Gastroesophageal sphincter (tissue), 3 donors: ENCODE measurements at regions not wholly inside any gene's neighbourhood (a gene's known extent, or its start where the extent isn't known, plus 50 kb on each side); places are given as distances from the start of the nearest gene placed in this dataset.

Experiments used
- EP300 ChIP-seq: sonication (generic); formaldehyde crosslinking; IDR thresholded peaks from one replicate; pipeline ENCODE4 v1.6.1; 2017; ENCODE audit warnings: antibody characterized with exemption, mild to moderate bottlenecking
- POLR2AphosphoS5 ChIP-seq: sonication (generic); formaldehyde crosslinking; IDR thresholded peaks from one replicate; pipeline ENCODE4 v1.6.1; 2017; ENCODE audit warnings: antibody characterized with exemption
- TF ChIP-seq, protein P1 (sequence below), 4 experiments: fragments of 200-600 bp in 2 of 4; fragments of 450-650 bp in 2 of 4; sonication (generic) in 1 of 4; IDR thresholded peaks; one replicate each; pipeline ENCODE4 v1.5.1; 2017 to 2019; ENCODE audit warnings: antibody characterized with exemption in 4 of 4, mild to moderate bottlenecking in 2 of 4, moderate library complexity in 2 of 4

DNA sequence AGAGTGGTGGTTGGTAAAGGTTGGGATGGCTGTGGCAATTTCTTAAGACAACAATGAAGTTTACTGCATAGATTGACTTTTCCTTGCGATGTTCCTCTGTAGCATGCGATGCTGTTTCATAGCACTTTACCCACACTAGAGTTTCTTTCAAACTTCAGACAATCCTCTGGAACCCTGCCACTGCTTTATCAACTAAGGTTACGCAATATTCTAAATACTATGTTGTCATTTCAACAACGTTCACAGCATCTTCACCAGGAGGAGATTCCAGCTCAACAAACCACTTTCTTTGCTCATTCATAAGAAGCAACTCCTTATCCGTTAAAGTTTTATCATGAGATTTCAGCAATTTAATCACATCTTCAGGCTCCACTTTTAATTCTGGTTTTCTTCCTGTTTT lies 161.2 kb upstream of the NRSN1 start:
- TF ChIP-seq, protein P1, sequence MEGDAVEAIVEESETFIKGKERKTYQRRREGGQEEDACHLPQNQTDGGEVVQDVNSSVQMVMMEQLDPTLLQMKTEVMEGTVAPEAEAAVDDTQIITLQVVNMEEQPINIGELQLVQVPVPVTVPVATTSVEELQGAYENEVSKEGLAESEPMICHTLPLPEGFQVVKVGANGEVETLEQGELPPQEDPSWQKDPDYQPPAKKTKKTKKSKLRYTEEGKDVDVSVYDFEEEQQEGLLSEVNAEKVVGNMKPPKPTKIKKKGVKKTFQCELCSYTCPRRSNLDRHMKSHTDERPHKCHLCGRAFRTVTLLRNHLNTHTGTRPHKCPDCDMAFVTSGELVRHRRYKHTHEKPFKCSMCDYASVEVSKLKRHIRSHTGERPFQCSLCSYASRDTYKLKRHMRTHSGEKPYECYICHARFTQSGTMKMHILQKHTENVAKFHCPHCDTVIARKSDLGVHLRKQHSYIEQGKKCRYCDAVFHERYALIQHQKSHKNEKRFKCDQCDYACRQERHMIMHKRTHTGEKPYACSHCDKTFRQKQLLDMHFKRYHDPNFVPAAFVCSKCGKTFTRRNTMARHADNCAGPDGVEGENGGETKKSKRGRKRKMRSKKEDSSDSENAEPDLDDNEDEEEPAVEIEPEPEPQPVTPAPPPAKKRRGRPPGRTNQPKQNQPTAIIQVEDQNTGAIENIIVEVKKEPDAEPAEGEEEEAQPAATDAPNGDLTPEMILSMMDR (IDR thresholded peaks at IDR 0.05): no peak
- TF ChIP-seq EP300 (no peak), POLR2AphosphoS5 (no peak)
